ENCODE measurements at regions not wholly inside any gene's neighbourhood (a gene's known extent, or its start where the extent isn't known, plus 50 kb on each side); places are given as distances from the start of the nearest gene placed in this dataset.

DNA sequence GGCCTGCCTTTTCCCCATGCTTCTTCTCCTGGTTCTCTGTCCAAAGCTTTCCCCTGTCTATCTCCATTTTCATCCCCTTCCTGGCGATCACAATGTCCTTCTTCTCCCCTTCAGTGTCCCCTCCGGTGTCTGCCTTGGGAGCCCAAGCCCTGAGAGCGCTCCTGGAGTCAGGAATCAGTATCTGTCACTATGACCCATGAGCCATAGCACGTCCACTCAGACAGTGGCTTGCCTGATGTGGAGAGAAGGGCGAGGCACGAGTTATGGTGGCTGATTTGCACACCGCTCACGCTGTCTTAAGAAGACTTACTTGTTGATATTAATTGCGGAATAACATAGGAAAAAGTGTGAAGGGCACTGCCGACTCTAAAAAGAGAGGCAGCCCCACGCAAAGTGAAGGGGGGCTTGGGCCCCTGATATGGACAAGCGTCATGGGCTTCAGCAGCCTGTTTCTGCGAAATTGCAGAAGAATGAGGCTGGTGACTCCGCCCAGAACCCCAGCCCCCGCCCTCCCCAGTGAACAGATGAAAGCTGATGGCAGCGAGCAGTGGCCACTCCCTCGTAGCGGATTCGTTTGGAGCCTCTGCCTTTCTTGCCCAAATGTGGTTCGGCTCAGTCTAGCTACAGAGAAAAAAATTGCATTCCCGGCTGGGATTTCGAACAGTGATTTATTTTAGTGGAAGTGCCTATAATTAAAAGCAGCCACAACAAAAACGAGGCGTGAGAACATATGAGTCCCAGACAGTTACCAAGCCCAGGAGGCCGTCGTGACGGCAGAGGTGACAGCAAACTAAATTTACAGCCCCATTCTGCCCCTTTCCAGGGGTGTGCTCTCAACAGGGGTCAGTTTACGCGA lies 149.8 kb downstream of the ICE1 start:
- TF ChIP-seq ZFX (IDR thresholded peaks at IDR 0.05): no peak
- TF ChIP-seq, protein P1, sequence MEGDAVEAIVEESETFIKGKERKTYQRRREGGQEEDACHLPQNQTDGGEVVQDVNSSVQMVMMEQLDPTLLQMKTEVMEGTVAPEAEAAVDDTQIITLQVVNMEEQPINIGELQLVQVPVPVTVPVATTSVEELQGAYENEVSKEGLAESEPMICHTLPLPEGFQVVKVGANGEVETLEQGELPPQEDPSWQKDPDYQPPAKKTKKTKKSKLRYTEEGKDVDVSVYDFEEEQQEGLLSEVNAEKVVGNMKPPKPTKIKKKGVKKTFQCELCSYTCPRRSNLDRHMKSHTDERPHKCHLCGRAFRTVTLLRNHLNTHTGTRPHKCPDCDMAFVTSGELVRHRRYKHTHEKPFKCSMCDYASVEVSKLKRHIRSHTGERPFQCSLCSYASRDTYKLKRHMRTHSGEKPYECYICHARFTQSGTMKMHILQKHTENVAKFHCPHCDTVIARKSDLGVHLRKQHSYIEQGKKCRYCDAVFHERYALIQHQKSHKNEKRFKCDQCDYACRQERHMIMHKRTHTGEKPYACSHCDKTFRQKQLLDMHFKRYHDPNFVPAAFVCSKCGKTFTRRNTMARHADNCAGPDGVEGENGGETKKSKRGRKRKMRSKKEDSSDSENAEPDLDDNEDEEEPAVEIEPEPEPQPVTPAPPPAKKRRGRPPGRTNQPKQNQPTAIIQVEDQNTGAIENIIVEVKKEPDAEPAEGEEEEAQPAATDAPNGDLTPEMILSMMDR (conservative IDR thresholded peaks at IDR 0.05): no peak
- H3K27ac ChIP-seq: no peak overlapping the region

DNA sequence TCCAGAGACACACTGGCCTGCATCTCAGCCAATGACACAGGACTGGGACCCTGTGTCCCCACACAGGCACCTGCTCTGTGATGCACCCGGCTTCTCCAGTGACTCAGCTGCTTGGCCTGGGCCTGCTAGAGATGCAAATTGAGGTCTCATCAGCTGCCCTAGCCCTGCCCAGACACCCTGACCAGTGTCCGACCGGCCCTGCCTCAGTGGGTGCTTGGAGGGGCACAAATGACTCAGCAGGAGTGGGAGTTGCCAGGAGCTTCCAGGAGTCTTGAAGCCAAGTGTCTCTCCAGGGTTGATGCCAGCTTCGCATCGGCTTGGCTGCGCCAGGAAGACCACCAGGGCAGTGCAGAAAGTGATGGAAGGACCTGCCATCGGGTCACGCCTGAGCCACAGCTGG lies 148.2 kb downstream of the ICE1 start:
- TF ChIP-seq ZFX (IDR thresholded peaks at IDR 0.05): no peak
- TF ChIP-seq, protein P1 (conservative IDR thresholded peaks at IDR 0.05): no peak
- no peak overlapping the region for H3K27ac ChIP-seq

DNA sequence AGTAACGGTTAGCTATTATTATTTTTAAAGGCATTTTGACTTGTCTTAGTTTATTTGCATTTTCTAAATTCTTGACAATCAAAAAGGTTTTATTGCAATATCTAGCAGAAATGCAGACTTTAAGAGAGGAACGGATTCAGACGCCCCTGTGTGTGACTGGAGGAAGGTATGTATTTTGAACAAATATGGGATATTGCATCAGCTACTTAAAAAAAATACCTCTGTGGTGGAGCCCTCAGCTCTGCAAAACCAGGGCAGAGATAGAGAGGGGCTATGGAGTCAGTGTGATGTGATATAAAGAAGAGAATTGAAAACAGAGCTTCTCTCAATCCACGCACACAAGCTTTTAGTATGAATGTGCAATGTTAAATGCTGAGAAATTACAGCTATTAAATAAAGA lies 142.4 kb downstream of the ICE1 start:
- H3K27ac ChIP-seq: no peak overlapping the region
- no peak for TF ChIP-seq ZFX (IDR thresholded peaks at IDR 0.05)
- TF ChIP-seq, protein P1 (conservative IDR thresholded peaks at IDR 0.05): no peak

DNA sequence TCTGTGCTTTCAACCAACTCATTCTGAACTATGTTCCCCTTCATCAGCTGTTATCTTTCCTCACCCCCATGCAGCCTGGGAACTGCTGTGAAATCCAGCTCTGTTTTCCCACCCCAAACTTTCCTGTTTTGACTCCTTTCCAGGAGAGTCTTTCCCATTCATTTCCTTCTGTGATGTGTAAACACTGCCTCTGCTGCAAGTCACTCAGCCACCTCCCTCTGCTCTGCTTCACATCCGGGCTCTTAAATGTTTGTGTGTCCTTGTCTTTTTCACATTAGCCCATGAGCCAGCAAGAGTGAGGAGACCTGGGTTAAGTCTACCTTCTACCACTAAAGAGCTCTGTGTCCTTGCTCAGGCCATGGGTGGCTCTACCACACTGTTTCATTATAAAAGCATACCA lies 137.5 kb downstream of the ICE1 start:
- no peak overlapping the region for H3K27ac ChIP-seq
- TF ChIP-seq ZFX (IDR thresholded peaks at IDR 0.05): no peak
- TF ChIP-seq, protein P1 (conservative IDR thresholded peaks at IDR 0.05): no peak

DNA sequence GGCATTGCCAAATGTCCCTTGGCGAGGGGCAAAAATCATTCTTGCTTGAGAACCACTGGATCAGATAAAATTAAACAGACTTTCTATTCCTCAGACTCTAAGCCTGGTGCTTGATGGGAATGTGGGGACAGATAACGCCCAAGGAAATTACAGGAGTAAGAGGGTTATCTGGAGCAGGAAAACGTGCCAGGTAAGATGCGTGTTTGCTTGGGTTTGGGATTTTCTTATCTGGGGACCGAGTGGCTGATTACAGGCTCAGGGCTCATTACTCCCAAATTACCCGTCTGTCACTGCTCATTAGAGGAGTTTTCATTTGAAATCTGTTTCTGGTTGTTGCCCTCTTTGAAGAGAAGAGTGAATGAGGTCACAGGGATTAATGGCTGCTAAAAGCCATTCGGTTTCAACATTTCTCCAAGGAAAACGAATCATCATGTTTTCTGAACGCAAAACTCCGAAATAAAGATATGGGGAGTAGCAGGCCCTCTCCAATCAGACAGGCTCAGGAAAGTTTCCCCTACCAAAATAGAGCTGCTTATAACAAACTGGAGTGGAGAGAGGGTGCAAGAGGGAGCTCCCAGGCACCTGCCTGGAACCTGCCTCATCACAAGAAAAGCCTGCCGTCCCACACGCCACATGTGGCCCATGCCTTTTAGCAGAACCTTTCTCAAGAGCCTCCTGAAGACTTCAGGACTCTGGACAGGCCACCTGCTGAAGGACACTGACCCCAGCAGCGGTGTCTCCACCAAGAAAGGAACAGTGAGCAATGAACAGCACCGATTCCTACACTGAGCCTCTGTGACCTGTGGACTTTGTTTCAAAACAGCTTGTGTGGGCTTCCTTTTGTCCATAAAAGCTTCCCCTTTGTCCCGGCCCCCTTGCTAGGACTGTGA lies 136.4 kb downstream of the ICE1 start:
- H3K27ac ChIP-seq: no peak overlapping the region
- TF ChIP-seq ZFX (IDR thresholded peaks at IDR 0.05): no peak
- TF ChIP-seq, protein P1 (conservative IDR thresholded peaks at IDR 0.05): no peak

DNA sequence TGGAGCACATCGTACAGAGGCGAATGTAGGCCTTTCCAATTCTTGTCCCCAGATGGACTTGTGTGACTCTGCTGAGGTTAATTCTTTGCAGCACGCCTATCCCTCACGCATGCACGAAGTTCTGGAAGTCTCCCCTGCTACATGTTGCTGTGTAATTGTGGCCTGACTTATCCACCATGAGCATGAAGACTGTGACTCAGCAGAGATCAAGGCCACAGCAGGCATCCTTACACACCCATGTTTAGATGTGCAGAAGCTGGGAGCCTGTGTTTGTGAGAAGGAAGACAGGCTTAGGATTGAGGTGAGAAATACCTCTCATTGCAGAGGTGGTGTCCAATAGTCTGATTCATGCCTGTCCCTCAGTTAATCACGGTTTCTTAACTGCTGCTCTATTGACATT lies 135.6 kb downstream of the ICE1 start:
- no peak overlapping the region for H3K27ac ChIP-seq
- TF ChIP-seq ZFX (IDR thresholded peaks at IDR 0.05): no peak
- TF ChIP-seq, protein P1 (conservative IDR thresholded peaks at IDR 0.05): no peak

DNA sequence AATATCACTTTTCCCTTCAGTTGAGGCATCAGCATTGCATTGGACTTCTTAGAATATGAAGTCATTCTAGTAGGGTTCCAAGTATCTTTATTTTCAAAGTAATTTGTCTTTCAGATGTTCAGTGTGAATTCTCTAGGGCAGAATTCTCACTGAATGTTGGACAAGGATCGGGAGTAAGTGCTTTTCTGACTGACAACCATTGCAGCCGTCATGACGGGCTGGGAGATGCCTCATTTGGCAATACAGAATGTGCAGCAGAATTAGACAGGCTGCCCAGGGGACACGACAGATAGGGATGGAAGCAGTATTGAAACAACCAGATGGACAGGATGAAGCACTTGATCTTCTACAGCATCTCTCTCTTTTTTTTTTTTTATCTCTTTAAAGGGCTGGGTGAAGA lies 129.0 kb downstream of the ICE1 start:
- TF ChIP-seq, protein P1 (conservative IDR thresholded peaks at IDR 0.05): no peak
- no peak overlapping the region for H3K27ac ChIP-seq
